ENCODE measurements at regions not wholly inside any gene's neighbourhood (a gene's known extent, or its start where the extent isn't known, plus 50 kb on each side); places are given as distances from the start of the nearest gene placed in this dataset.

- Histone ChIP-seq H3K4me3 (ENCODE audit: insufficient read depth, low read length, poor library complexity, severe bottlenecking) (no peak overlapping the region), H3K27me3 (ENCODE audit: low read length) (no peaks in the 10 kb centered on the region), H3K9ac (ENCODE audit: low read length) (no peak overlapping the region), H2AFZ (ENCODE audit: low read depth, low read length, severe bottlenecking) (no peak overlapping the region), H3K27ac (ENCODE audit: low read depth, low read length) (no peak overlapping the region), H3K79me2 (ENCODE audit: insufficient read depth, low read length) (no peaks in the 10 kb centered on the region), H4K20me1 (ENCODE audit: low read depth, low read length) (no peaks in the 10 kb centered on the region), H3K9me2 (replicated peaks; ENCODE audit: insufficient read depth, low read length) (no peaks in the 10 kb centered on the region), H3K36me3 (ENCODE audit: low read length) (no peaks in the 10 kb centered on the region), H3K4me2 (ENCODE audit: low read depth, low read length, poor library complexity, severe bottlenecking) (no peak overlapping the region), H3F3A (ENCODE audit: insufficient read depth) (no peaks in the 10 kb centered on the region), H3K9me3 (ENCODE audit: insufficient read depth, low read length) (no peaks in the 10 kb centered on the region)
- TF ChIP-seq, protein P1, sequence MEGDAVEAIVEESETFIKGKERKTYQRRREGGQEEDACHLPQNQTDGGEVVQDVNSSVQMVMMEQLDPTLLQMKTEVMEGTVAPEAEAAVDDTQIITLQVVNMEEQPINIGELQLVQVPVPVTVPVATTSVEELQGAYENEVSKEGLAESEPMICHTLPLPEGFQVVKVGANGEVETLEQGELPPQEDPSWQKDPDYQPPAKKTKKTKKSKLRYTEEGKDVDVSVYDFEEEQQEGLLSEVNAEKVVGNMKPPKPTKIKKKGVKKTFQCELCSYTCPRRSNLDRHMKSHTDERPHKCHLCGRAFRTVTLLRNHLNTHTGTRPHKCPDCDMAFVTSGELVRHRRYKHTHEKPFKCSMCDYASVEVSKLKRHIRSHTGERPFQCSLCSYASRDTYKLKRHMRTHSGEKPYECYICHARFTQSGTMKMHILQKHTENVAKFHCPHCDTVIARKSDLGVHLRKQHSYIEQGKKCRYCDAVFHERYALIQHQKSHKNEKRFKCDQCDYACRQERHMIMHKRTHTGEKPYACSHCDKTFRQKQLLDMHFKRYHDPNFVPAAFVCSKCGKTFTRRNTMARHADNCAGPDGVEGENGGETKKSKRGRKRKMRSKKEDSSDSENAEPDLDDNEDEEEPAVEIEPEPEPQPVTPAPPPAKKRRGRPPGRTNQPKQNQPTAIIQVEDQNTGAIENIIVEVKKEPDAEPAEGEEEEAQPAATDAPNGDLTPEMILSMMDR (IDR thresholded peaks at IDR 0.05; ENCODE audit: insufficient read depth, low read length, poor library complexity, severe bottlenecking): no peak
- no peak for TF ChIP-seq EZH2phosphoT487 (conservative IDR thresholded peaks at IDR 0.05; ENCODE audit: low read length)
Measured at GRCh38 chr4:137370206-137370633, 162.1 kb downstream of the PCDH18 start.

GRCh38 chr4:137367620-137368019 lies 164.7 kb downstream of the PCDH18 start:
- H3K4me2 ChIP-seq (ENCODE audit: low read depth, low read length, poor library complexity, severe bottlenecking): no peak overlapping the region
- no peak overlapping the region for H2AFZ ChIP-seq (ENCODE audit: low read depth, low read length, severe bottlenecking)
- H3K27ac ChIP-seq (ENCODE audit: low read depth, low read length): no peak overlapping the region
- TF ChIP-seq EZH2phosphoT487 (conservative IDR thresholded peaks at IDR 0.05; ENCODE audit: low read length): no peak
- TF ChIP-seq, protein P1 (IDR thresholded peaks at IDR 0.05; ENCODE audit: insufficient read depth, low read length, poor library complexity, severe bottlenecking): no peak
- H3K79me2 ChIP-seq (ENCODE audit: insufficient read depth, low read length): no peaks in the 10 kb centered on the region
- H4K20me1 ChIP-seq (ENCODE audit: low read depth, low read length): no peaks in the 10 kb centered on the region
- no peaks in the 10 kb centered on the region for H3K36me3 ChIP-seq (ENCODE audit: low read length)
- H3K9me2 ChIP-seq (replicated peaks; ENCODE audit: insufficient read depth, low read length): no peaks in the 10 kb centered on the region
- no peaks in the 10 kb centered on the region for H3F3A ChIP-seq (ENCODE audit: insufficient read depth)
- no peaks in the 10 kb centered on the region for H3K9me3 ChIP-seq (ENCODE audit: insufficient read depth, low read length)
- no peaks in the 10 kb centered on the region for H3K27me3 ChIP-seq (ENCODE audit: low read length)
- H3K9ac ChIP-seq (ENCODE audit: low read length): no peak overlapping the region
- H3K4me3 ChIP-seq (ENCODE audit: insufficient read depth, low read length, poor library complexity, severe bottlenecking): no peak overlapping the region

GRCh38 chr4:137363496-137363895 lies 168.8 kb downstream of the PCDH18 start:
- Histone ChIP-seq H3K27me3 (ENCODE audit: low read length) (no peaks in the 10 kb centered on the region), H3K9me2 (replicated peaks; ENCODE audit: insufficient read depth, low read length) (no peaks in the 10 kb centered on the region), H3K9me3 (ENCODE audit: insufficient read depth, low read length) (no peaks in the 10 kb centered on the region), H3K79me2 (ENCODE audit: insufficient read depth, low read length) (no peaks in the 10 kb centered on the region), H4K20me1 (ENCODE audit: low read depth, low read length) (no peaks in the 10 kb centered on the region), H2AFZ (ENCODE audit: low read depth, low read length, severe bottlenecking) (no peak overlapping the region), H3K36me3 (ENCODE audit: low read length) (no peaks in the 10 kb centered on the region), H3K4me3 (ENCODE audit: insufficient read depth, low read length, poor library complexity, severe bottlenecking) (no peak overlapping the region), H3F3A (ENCODE audit: insufficient read depth) (no peaks in the 10 kb centered on the region), H3K27ac (ENCODE audit: low read depth, low read length) (no peak overlapping the region), H3K9ac (ENCODE audit: low read length) (no peak overlapping the region), H3K4me2 (ENCODE audit: low read depth, low read length, poor library complexity, severe bottlenecking) (no peak overlapping the region)
- TF ChIP-seq, protein P1 (IDR thresholded peaks at IDR 0.05; ENCODE audit: insufficient read depth, low read length, poor library complexity, severe bottlenecking): no peak
- TF ChIP-seq EZH2phosphoT487 (conservative IDR thresholded peaks at IDR 0.05; ENCODE audit: low read length): no peak

Measured in SU-DHL-6 (cell line).